Stimulated activated CD4-positive, alpha-beta T cell treated with anti-CD3 and anti-CD28 coated beads, TNF-alpha, amount 100 ng/mL, for 24 hours (primary cell): ENCODE measurements at regions not wholly inside any gene's neighbourhood (a gene's known extent, or its start where the extent isn't known, plus 50 kb on each side); places are given as distances from the start of the nearest gene placed in this dataset.

Source experiments
- DNase-seq, 3 experiments: peaks; one replicate each; pipeline ENCODE4 v3.0.0-alpha.2; 2020; ENCODE audit warnings: low read depth in 3 of 3

DNA sequence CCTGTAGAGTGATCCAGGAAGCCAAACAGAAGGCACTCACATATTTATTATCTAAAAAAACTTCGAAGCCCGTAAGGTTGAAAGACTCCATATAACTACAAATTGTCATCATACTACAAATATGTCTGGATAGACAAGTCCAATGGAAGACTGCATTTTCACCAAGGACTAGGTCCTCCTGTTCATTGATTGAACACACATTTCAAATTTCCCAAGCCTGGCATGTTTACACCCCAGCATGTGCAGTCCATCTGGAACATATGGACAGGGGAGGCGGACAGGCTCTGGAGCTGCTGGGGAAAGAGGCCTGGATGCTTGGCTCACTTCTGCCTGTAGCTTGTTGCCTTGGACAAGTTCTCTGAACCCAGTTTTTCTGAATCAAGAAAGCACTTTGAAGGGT lies 378.7 kb downstream of the ENC1 start:
- no peak for DNase-seq

DNA sequence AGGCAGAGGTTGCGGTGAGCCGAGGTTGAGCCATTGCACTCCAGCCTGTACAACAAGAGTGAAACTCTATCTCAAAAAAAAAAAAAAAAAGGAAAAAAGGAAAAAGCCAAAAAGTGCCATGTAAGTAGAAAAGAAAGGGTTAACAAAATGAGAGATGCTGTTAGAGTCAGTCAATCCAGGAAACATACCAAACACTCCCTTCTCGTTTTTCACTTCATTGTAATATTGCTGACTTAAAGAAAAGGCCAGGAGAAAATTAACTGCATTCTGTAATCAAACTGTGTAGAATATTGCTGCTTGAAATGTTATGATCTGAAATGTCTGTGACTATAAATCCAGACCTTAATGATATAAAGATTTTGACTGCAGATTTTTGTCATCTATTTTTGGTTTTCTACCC lies 379.1 kb downstream of the ENC1 start:
- no peak for DNase-seq

DNA sequence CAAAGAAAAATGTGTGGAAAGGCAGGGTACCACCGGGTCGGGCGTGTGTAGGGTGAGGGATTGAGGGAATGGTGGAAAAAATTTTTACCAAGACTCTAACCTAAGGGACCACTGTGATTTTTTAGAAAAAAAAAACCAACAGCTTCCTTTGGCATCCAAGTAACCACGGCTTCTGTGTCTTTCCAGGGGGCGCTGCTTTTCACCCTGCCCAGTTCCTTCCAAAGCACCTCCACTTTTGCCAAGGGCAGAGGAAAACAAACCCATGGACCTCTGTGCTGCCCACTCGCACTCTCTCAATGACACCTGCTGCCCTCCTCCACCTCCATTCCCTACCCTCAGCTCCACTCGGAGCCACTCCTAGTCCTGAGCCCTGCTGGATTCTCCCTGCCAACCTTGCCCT lies 381.0 kb downstream of the ENC1 start:
- no peak for DNase-seq

DNA sequence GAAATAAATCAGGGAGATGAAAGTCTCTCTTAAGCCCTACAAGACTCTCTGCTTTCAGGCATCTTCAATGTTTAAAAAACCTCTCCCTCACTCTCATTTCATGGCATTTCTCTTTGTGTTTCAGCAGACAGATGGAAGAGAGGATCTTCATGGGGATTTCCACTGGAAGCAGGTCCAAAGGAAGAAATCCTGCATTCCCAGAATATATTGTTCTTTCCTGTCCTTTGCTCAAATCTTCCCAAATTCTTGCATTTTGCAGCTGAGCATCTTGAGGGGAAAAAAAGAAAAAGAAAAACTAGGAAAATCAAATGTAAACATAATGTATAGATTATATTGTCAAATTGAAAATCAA lies 382.2 kb downstream of the ENC1 start:
- DNase-seq, result no peak

DNA sequence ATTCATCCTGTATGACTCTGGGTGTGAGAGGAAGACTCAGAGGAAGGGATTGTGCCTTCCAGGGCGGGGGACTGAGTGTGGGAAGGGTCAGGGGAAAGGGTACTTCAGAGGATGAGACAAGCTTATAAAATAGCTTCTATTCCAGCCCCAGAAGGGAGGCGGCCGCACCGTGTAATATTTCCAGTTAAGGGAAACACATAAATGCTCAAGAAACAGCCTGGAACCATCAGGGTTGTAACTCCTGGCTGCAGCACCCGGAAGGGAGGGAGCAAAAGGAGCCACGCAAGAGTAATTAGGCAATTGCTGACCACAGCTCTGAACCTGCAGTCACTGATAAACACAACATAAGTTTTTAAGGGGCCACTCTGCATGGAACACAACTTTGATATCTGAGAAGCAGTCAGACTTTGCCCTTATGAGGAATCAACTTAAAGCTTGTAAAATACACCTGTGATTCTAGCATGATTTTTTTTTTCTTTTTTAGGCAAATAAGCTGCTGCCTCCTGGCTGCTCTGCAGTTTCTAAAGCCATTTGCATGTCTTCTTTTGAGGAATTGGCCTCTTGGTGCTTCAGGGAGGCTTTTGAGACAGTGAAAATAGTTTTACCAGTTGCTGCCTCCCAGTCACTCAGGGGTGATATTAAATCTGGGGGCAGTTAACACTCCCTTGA lies 382.7 kb downstream of the ENC1 start:
- DNase-seq, result no peak

DNA sequence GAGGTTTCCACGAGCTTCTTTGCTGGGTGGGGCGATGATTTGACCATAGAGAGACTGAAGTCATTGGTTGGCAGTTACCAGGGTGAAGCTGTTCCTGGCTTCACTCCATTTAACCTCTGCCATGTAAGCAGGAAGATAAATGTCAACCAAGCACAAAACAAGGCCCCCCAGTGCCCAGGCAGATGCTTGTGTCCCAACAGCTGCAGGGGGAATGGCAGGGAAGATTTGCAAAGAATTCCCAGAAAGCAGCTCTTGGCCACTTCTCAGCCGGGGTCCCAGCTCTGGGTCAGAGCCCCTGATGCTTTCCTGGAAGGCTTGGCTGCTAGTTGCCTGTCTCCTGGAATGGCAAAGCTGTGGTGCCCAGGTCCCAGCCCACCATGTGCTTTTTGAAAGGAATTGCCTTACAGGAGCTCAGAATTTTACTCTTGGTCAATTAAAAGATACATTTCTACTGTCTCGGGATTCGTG lies 383.4 kb downstream of the ENC1 start:
- no peak for DNase-seq

DNA sequence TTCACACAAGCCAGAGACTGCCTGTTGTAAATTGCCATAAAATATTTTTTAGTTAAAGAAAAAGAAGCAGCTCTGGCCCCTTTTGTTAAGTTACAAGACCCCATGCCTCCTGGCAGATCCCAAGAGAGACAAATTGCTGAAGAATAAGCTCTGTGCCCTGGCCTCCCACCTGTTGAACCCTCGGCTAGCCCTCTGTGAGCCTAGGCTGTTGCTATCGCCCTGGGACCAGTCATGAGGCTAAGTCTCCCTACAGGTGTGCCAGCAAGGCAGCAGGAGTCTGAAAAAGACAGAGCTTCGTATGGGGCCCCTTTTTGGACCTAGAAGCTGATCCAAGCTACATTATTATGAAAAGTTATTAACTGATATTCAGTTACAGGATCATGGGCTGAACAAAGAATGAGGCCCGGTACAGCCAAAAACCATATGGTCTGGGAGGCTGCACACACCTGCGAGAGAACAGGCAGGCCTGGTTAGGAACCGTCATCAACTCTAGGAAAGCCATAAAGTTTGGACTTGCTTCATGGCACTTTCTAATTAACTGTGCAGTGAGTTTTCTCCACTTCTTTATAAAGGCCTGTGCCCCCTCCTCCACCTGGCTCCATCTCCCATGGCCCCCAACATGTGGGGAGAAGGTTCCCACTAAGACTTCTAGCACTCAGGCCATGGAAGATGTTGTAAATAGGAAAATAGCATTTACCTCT lies 384.7 kb downstream of the ENC1 start:
- no peak for DNase-seq

DNA sequence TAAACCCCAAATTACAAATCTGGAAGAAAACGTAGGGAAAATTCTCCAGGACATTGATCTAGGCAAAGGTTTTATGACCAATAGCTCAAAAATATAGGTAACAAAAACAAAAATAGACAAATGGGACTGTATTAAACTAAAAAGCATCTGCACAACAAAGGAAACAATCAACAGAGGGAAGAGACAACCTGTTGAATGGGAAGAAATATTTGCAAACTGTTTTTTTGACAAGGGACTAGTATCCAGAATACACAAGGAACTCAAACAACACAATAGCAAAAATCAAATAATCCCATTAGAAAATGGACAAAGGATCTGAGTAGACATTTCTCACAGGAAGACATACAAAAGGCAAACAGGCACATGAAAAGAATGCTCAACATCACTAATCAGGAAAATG lies 386.3 kb downstream of the ENC1 start:
- DNase-seq, result no peak

DNA sequence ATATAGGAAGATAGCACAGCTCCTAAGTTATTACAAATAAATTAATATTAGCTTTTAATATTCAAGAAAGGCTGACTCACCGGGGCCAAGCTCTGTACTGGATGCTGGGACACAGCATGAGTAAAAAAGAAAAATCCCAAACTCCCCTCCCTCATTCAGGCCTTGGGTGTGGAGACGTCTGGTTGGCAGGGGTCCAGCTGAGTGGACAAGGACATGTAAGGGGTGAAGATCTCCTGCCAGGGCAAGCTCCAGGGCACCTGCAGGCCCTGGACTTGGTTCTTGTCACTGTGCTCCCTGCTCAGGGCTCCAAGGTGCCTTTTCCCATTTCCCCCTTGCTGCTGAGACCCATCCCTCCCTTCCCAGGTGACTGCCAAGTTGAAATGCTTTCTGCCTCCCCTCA lies 388.5 kb downstream of the ENC1 start:
- DNase-seq, result no peak

DNA sequence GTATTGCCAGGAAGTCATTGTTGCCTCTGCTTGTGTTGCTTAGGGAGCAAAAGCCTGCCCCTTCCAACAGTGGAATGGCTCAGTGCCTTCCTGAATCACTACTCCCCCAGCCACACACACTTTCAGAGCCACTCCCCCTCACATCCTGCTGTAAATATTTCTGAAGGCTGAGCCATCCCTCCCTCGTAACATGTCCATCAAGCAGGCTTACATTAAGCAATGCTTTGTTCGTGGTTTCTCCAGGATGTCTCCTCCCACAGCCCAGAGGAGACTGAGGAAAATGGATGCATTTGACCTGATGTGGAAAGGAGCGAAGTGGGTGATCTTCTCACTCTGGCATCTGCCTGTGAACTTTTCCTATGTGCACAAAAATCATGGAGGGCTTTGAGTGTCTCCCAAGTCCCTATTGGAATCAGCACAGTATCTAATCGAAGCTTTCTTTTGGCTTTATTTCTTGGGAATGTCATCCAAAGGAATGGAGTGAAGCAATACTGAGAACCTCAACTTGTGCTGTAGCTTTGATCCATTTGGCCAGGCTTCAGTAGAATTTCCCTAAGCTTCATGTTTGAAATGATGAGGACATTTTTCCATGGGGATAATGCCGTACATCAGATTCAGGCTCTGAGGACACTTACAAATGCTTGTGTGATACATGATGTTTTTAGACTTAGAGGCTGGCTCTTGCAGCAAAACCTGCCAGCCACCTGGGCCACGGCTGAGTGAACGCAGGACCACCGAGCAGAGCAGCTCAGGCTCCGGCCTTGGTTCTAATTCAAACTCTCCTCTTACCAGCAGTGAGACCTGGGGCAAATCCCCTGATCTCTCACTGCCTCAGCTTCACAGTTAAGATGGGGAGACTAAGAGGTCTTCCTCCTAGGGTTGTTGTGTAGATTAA lies 389.1 kb downstream of the ENC1 start:
- DNase-seq, result no peak

DNA sequence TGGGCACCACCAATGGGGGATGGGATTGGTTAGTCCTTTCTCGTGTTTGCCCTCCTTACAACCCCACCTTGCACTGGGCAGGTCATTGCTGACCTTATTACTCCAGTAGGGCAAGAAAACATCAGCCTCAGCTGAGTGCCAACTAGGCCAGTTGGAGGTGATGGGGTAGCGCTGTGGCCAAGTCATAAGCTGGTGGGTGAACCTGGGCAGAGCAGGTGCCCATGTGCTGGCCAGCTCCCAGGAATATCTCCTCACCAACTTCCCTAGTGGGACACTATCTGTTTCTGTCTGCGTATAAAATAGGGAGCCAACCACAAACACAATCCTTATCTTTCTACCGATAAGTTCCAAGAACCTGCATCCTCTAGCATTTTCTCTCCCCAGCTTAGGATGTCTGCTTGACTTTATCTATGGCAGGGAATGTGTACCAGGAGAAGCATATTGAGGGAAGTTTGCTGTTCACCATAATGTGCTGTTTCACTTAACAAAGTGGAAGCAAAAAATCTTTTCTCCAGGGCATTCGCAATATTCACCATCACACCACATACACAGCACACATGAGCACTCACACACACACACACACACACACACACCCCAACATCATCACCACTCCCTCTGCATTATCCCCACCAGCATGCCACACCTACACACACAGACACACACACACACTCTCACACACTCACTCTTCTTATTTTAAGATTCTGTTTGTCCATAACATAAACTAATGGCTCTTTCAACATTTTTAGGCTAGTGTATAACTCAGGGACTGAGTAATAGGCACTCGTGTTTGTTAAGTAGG lies 390.0 kb downstream of the ENC1 start:
- no peak for DNase-seq

DNA sequence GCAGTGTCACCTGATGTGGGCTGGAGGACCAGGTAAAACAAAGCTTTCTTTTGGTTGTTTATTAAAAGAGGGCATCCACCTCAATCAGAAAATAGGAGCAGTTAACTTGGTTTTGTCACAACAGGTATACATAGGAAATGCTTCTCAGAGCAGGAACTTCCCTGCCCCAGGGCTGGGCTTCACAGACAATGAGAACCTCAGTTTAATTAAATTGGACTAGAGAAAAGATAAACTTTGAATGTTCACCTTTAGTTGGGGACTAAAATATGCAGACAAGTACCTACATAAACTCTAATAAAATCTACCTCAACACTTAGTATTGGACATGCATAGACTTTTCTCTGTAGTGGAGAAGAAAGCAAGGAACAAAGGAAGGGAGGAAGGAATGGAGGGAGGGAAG lies 392.0 kb downstream of the ENC1 start:
- DNase-seq, result no peak

DNA sequence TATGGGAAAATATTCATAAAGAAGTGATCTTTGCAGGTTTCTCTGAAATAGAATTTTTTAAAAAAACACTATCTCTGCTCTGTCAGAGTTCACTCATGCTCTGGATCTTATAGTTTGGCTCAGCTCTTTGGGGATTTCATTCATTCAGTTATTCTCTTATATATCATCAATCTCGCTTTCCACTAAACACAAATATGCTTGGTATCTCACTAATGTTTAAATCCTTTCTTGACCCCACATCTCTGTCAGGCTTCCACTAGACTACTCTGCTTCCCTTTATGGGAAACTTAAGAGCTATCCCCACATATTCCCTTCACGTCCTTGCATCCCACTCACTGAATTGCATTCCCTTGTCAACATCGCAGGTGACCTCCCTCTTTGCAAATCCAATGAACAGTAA lies 396.1 kb downstream of the ENC1 start:
- DNase-seq, result no peak

DNA sequence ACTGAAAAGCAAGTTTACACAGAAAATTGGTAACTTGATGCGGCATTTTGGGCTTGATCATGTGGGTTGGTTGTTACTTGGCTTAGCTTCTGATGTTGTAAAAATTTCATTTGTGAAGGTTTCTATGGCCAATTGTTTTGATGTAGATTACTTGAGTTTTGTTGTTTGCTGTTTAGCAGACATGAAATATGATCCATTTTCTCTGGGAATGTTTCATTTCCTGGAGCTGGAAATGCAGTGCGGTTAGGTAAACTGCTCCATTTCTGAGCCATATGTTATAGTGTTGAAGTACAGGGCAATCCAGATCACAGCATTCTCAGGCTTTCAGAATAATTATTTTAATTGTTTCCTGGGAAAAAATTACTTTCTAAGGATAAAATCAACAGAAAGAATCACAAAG lies 396.9 kb downstream of the ENC1 start:
- DNase-seq, result no peak

DNA sequence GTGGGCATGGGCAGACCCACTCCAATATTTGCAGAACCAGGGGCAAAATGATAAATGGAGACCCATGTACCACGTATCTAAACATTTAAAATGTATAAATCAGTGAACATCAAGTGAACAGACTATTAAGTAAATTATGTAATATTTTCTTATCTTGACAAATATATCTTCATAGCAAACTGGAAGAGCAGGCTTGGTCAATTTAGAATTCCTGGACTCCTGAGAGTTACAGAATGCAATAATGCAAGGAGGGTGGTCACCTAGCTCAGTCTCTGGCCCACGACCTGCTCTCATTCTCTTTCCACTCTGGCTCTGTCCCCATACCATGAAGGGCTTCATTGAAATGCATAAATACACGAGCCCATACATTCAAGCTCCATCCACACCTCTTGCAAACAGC lies 398.0 kb downstream of the ENC1 start:
- DNase-seq, result no peak

DNA sequence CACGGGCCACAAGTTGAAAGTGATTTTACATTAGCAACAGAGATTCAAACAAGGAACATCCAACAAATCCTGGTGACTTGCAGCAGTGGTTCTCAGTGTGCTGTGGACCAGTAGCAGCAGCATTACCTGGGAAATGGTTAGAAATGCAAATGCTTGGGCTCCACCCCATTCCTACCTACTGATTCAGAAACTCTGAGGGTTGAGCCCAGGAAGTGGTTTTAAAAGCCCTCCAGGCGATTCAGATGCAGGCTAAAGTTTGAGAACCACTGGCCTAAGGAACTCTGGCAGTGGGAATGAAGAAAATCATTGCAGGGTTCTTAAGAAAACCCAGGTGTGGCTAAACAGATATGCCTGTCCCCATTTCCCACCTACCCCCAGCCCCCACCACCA lies 398.8 kb downstream of the ENC1 start:
- no peak for DNase-seq

DNA sequence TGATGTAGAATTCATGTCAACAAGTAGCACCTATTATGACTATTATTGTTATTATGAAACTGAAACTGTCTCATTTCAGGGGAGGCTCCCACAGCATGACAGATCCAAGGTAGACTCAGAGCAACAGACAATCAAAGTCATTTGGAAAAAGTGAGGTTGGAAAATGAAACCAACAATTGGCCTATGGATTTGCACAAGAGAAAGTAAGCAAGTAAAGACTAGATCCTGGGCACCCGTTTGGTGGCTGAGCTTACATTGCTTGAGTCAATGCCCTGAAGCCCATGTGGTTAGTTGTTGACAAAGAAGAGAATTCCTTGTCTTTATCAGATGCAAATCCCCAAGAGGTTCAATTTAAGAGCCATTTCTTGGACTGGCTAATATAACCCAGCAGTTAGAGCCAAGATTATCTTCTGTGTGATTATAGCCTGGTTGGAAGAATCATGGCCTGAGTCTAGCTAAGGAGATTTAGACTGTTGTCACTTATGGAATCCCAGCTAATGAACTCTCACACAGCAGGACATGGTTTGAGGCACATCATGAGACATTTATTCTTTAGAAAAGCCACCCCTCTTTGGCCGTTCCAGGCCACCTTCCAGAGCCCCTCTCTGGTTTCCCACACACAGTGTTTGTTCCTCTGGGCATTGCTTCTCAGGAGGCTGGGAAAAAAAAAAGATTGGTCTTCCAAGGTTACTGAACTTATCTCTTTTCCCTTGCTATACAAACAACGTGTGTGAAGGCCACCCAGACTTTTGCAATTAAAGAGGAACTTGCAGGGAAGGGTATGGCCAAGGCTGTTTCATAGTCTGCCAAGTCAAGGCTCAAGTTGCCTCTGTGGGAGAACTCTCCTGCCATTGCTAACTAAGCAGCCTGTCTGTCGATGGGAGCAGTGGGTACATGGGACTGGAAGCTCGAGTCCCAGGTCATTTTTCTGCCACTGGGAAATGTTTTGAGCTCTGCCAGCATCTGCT lies 399.5 kb downstream of the ENC1 start:
- no peak for DNase-seq

DNA sequence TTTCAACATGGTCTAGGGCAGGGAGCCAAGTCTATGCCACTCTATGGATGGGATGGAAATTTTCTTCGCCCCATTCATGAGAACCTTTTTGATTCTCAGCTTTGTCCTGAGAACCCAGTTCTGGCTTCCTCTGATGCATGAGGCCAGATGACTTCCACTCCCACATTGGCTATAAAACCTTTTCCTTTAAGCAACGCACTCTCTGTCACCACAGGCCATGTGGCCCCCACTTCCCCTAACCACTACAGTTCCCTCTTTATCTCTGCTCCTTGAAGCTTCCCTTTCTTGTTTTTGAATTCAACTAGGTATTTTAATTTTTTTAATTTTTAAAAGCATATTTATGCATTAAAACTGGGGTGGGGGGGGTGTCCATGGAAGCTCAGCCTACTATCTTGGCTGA lies 401.3 kb downstream of the ENC1 start:
- no peak for DNase-seq

DNA sequence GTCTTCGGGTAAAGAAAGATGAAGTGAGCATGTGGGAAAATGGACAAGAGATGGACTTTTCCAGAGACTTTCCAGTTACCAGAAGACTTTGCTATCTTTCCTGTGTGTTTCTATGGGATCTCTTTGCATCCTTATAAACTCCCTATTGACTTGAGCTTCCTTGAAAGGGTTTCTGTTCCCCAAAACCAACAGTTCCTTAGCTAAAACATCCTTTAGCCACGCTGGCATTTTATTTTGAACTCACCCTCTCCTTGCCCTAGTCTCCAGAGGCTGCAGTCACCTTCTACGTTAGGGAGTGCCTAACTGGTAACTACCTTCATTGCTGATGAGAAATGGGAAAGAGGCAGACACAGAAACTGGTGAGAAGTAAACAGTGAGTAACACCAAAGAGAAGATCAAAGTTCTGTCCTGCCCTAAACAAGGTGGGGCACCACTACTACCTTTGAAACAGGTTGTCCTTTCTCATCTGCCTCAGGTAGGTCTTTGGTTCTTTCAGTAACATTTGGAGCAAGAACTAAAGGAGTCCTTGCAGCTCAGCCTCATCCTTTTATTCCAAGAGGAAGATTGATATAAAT lies 402.9 kb downstream of the ENC1 start:
- DNase-seq, result no peak

DNA sequence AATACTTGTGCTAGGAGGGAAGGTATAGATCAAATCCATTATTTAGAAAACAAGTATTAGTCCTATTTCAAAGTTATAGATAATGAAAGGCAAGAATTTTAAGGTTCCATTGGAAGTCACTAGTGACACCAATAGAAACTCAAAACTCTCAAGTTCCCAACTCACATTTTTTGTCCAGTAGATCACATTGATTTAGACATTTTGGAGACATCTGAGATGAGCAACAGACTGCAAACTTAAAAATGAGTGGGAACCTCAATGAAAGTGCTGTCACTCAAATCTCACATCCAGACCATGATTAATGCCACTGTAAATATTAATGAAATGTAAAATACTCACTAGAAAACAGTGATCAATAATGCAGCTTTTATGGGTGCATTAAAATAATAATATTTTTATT lies 405.0 kb downstream of the ENC1 start:
- no peak for DNase-seq
